HG02798 (cell line): ENCODE measurements at regions not wholly inside any gene's neighbourhood (a gene's known extent, or its start where the extent isn't known, plus 50 kb on each side); places are given as distances from the start of the nearest gene placed in this dataset.
A peak's percentile ranks its signal among the peaks of the same experiment; 100 is the strongest.

Experiments used
- ATAC-seq: cut with Tn5 transposase; IDR thresholded peaks from one replicate; pipeline ENCODE4 v1.9.1; 2021; ENCODE audit warnings: mild to moderate bottlenecking; ENCODE audit not compliant: unreplicated experiment, poor library complexity

- no peak for ATAC-seq
These were observed 65.9 kb upstream of the AMZ2 start for GRCh38 chr17:68182011-68182306.

DNA sequence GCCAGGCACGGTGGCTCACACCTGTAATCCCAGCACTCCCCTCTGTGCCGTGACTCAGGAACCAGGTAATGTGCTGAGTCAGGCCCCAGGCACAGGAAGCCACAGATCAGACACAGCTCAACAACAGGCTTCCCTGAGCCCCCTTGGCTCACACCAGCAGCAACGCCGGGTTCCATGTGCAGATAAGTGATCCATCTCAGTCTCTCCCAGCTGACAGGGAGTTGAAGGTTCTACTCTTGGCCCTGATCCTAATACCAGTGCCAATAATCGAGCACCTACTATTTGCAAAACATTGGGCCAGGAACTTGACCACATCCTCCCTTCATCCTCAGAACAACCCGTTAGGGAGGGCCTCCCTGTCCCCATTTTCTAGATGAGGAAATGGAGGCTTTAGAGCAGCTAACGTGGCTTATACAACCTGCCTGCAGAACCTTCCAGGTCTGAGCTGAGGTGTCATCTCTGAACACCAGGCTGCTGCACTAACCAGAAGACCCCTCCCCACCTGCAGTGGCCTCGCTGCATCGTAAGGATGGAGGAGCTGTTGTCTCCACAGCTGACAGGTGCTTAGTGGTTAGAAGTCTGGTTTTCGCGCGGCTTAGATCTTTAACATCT lies 64.8 kb upstream of the AMZ2 start:
- ATAC-seq, result peak; percentile 32

- ATAC-seq, result no peak
These were observed 63.7 kb upstream of the AMZ2 start for GRCh38 chr17:68184141-68184571.

- peak; percentile 65 for ATAC-seq
These were observed 62.9 kb upstream of the AMZ2 start for GRCh38 chr17:68184816-68185436.

- ATAC-seq, result no peak
These were observed 62.0 kb upstream of the AMZ2 start for GRCh38 chr17:68185820-68186219.

- ATAC-seq, result no peak
These were observed 57.3 kb upstream of the AMZ2 start for GRCh38 chr17:68190495-68190894.

- no peak for ATAC-seq
These were observed 52.0 kb upstream of the AMZ2 start for GRCh38 chr17:68195667-68196393.

DNA sequence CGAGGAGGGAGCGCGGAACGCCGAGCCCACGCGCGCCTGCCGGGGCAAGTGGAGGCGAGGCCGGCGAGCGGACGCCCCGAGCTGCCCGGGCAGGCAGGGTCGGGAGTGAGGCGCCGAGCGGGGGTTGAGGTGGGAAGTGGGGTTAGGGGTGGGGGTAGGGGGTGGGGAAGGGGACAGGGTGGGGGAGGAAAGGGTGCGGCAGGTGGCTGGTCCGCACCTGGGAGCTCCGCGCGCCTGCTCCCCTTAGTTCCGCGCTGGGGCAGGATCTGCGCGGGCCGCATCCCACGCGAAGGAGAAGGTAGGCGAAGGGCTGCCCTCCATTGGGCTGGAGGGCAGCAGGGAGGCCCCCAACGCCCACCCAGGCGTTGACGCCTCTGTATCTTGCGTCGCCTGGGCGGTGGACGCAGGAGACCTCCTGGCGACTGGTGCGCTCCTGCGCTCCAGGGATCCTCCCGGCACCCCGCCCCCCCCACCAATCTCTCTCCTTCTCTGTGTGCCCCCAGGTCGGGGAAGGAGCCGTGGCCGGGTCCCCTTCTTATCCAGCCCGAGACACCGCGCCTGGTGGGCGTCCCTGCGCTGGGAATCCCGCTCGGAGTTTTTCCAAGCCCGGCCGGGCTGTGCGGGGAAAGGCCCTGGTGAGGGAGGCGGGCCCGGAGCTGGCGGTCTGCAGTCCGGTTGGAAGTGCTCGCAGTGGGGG lies 51.3 kb upstream of the AMZ2 start:
- no peak for ATAC-seq

DNA sequence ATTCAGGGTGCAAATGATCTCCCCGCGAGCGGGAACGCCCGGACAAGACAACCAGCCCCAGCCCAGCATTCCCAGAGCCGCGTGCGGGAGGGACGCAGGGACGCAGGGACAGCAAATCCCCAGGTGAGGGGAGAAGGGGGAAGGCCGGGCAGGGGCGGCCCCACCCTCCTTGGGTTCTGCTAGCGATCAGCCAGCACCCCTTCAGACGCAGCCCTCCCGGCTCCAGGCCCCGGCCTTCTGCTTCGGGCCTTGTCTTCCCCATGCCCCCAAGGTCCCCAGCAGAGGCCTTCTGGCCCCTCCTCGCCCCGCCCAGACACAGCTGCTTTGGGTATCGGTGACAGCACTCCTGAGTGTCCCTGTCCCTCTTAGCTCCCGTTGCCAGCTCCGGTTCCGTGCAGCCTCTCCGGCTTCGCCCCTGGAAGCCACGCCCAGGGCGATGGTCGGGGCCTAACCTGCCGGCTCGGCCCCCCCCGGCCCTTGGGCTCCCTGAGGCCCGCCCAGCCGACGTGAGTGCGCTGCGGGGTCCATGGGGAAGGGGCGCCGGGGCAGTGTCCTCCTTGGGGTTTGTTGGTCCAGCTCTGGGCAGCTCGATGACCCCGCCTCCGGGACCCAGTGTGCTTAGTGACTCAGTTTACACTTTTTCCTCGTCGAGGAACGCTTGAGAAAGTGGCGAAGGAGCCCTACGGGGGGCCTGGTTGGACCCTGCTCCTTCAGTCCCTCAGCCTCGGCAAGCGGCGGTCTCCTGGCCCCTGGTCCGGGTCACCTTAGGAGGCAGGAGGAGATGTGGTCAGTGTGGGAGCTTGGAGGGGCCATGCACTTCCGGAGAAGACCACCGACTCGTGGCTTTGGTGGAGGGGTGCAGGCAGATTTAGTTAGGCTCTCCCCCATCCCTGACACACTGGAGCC lies 50.5 kb upstream of the AMZ2 start:
- ATAC-seq, result no peak

GRCh38 chr17:68197997-68198930 lies 49.6 kb upstream of the AMZ2 start:
- ATAC-seq, result no peak
